CD4-positive, alpha-beta T cell treated with Interferon gamma for 1 hour (primary cell): ENCODE measurements at regions not wholly inside any gene's neighbourhood (a gene's known extent, or its start where the extent isn't known, plus 50 kb on each side); places are given as distances from the start of the nearest gene placed in this dataset.

Experiments used
- DNase-seq: peaks from one replicate; pipeline ENCODE4 v3.0.0-alpha.2; 2020

GRCh38 chr9:7936996-7937395 is 137.4 kb upstream of the DMAC1 start:
- DNase-seq = no peak

DNA sequence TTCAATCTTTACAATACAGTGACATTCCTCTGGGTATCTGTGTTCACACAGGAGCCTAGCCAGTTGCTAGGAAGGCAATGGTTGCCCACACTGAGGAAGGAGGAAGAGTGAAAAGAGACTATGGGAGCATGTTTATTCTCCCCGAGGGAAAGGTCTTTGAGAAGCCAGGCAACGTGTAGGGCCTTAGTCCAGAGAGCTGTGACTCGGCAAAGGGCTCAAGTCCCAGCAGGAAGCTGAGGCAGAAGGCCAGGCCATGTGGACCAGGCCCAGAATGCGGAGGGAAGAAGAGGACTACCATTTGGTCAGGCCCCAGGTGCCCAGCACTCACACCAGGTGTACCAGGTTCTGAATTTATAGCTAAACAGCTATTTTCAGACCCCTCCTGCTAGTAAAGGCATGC is 136.6 kb upstream of the DMAC1 start:
- DNase-seq = no peak

DNA sequence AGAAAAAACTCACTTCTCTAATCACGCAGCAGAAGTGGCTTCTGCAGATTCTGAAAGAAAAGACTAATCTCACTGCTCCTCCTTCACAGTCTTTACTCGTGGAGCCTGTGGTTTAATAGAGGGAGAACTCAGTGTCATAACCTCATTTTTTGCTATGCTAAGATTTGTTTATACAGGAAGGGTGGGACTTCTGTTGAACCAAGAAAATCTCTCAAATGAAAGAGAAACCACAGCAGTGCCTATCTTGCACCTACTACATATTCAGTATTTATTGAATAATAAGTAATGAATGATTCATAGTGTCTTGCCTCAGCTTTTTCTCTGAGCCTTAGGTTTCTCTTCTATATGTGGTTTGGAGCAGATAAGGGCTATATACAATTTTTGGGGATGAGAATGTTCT is 136.1 kb upstream of the DMAC1 start:
- DNase-seq = no peak

DNA sequence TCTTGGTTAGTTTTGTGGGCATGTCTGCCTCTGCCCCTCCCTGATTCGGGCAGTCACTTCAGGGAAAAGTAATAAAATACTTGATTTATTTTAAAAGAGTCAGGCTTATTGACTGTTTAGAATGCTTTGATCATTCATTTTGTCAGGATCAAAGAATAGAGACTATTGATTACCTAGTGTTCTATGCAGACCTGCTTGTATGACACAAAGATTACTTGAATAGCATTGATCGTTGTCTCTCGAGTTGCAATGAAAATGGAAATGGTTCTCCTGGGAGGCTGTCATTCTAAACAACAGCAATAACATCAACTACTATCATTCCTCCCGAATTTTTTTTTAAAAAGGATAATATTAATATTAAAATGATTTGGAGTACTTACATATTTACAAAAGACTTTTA is 133.2 kb upstream of the DMAC1 start:
- DNase-seq = no peak

DNA sequence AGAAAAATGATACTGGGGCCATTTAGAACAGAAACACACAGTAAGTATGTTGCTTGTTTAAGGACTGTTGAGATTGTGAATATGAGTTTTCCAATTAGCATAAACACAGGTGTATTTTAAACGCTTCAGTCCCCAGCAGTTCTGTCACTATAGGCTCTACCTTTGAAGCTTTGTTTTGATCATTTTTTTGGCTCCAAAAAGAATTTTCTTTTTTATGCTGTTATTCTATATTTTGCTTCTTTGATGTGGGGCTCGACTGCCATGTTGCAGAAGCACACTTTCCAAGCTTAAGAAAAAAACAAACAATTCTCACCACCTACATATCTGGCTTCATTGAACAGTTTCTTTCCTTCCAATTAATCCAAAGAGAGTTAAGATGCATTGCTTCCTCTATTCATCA is 131.0 kb upstream of the DMAC1 start:
- no peak for DNase-seq

DNA sequence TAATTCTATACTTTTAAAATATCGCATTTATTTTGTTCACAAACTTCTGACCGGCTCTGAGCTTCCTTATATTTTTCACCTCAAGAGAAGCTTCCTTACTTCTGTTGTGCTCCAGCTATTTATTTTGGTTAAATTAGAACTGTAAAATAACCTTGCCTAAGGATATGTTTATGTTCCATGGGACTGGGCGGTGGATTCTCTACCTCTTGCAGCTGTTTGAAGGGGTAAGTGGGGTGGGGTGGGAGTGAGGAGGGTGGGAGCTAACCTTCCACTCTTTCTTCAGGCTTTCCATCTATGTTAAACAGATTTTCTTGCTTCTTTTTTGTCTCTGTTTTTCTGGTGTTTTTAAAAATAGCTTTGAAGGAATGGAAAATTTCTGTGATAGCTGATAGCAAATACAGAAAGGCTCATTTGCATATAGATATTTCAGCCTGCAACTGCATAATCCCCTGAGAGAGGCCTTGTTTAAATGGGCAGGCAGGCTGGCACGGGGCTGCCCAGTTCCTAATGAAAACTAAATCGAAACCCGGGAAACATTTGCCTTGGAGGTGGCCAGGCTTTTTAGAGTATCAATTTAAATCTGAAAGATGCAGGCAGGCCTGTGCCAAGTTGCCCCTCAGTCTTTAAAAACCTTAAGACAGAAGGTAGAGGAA is 122.1 kb upstream of the DMAC1 start:
- DNase-seq = no peak

DNA sequence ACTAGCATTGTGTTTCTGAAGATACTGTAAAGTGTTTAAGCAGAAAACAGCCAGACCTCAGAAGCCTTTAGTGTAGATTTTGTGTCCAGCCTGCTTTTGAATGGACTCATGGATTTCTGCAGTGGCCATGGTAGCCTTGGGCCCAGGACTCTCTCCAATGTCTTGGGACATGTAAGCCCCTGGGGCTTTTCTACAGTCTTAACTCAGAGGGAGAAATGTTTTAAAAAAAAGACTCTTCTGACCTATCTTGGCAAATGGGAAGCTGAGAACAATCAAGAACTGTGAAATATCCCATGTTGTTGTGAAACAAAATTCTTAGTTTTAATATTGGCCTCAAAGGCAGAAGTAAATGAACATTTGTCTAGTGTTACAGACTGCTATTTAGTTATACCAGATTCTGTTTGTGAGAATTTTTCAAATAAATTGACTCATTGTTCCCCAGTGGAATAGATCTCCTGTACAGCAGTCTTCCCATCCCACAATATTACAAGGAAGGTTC is 112.5 kb upstream of the DMAC1 start:
- no peak for DNase-seq

DNA sequence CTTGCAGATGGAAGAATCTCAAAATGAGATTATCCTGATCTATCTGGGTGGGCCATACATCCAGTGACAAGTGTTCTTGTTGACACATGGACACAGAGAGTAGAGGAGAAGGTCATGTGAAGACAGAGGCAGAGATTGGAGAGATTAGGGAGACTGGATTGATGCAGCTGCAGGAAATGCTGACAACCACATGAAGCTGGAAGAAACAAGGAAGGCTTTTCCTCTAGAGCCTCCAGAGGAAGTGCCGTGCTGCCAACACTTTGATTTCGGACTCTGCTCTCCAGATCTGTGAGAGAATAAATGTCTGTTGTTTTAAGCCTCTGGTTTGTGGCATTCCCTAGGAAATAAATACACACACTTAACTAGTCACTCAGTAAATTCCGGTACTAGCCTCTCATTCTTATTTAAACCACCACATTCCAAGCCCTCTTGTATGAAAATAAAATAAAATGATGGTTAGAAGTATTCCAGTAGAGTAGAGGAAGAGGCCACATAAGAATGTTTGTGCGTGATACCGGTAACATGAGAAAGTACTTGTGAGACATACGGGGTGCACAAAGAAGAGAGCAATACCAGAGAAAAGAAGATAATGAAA is 110.9 kb upstream of the DMAC1 start:
- DNase-seq = no peak

GRCh38 chr9:7909537-7909936 is 110.0 kb upstream of the DMAC1 start:
- no peak for DNase-seq

GRCh38 chr9:7907551-7908337 is 108.2 kb upstream of the DMAC1 start:
- no peak for DNase-seq

- no peak for DNase-seq
Measured at GRCh38 chr9:7906783-7907550, 107.4 kb upstream of the DMAC1 start.

GRCh38 chr9:7901621-7902020 is 102.0 kb upstream of the DMAC1 start:
- no peak for DNase-seq

GRCh38 chr9:7900541-7900940 is 101.0 kb upstream of the DMAC1 start:
- no peak for DNase-seq

DNA sequence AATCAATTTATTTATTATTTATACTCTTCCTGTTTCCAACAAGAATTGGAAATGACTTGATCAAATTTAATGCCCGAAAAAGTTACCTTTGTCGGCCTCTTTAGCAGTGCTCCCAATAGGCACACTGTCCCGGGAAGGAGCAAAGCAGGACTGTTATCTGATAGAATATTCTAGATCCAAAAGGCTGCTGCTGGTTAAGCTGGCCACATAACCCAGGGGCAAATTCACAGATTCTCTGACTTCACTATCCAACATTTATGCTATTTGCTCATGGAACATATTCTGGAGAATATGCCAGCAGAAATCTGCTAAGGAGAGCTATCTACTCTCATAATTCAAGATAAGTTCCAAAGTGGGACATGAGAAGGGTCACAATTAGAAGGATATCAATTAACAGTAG is 100.2 kb upstream of the DMAC1 start:
- DNase-seq = no peak

- DNase-seq = no peak
Measured at GRCh38 chr9:7894231-7894630, 94.7 kb upstream of the DMAC1 start.

DNA sequence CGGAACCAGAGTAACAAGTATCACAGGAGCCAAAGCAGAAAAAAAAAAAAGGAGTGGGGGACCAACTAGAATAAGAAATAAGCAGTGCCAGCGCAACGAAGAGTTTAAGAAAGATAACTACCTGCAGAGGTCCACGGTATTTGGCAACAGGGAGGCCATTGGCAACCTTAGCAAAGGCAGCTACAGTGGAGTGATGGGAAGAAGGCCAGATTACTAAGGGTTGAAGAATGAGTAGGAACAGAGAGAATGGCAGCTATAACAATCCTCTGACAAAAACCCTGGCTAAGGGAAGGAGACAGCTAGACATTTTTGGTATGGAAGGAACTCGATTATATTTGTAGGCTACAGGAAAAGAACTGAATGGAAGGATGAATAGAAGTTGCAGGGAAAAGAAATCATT is 93.4 kb upstream of the DMAC1 start:
- no peak for DNase-seq

GRCh38 chr9:7879551-7880245 is 80.1 kb upstream of the DMAC1 start:
- DNase-seq = peak; percentile 12

DNA sequence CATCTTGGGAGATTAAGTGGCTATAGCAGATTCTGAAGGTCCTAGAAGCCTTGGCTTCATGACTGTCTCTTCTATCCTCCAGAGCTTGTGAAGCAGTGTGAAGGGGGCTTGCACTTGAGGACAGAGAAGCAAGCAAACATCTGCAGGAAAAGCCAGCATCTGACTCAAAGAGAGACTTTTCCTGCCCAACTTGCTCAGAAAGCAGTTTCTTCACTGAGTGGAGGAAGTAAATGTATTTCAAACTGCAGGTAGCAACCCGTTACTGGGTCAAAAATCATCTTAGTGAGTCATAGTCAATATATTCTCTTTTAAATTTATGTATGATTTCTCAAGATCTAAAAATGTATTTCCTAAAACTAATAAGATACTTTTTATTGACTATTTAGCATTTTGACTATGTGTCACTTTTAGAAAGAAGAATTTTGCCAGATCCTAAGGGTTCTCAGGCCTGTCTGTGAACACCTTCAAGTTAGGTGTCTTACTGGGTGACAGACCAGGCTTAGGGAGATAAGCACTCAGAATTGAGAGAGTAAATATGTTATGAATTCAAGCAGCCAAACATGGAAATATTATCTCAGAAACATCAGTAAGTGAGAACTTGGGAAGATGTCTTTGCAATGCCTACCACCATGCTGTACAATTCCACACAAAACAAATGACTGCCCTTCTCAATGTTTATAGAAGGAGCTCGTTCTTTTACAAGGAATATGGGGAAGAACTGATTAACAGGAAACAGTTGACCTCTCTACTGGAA is 72.6 kb upstream of the DMAC1 start:
- no peak for DNase-seq

DNA sequence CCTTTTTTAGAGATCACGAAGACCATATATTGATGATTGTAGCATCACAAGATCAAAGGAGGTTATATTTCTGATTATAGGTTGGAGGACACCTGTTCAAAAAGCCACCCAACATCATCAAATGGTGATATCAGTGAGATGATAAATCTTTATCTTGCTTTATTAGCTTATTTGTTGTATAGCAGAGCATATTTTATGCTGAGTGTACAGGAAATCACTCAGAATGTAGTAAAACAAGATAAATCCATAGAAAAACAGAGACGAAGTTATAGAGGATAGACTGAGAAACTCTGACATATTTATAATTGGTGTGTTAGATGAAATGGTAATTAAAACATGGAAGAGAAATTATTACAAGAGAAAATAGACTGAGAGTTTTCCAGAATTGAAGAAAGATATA is 69.8 kb upstream of the DMAC1 start:
- no peak for DNase-seq

- DNase-seq = no peak
Measured at GRCh38 chr9:7862170-7862569, 62.6 kb upstream of the DMAC1 start.

- no peak for DNase-seq
Measured at GRCh38 chr9:7861086-7861485, 61.5 kb upstream of the DMAC1 start.

- DNase-seq = no peak
Measured at GRCh38 chr9:7860335-7860709, 60.7 kb upstream of the DMAC1 start.
